Osteoblast (primary cell): ENCODE measurements at regions not wholly inside any gene's neighbourhood (a gene's known extent, or its start where the extent isn't known, plus 50 kb on each side); places are given as distances from the start of the nearest gene placed in this dataset.

Source experiments
- DNase-seq: peaks from one replicate; pipeline ENCODE4 v3.0.0; 2011; ENCODE audit warnings: low spot score, mixed read lengths; ENCODE audit not compliant: insufficient read length; ENCODE audit errors: missing footprints
- H2AFZ ChIP-seq: 2 replicates; pipeline ENCODE4 v1.6.0; 2011; ENCODE audit warnings: mild to moderate bottlenecking, low read length
- H3K27ac ChIP-seq: 2 replicates; pipeline ENCODE4 v1.5.1; 2011; ENCODE audit warnings: mild to moderate bottlenecking, low read depth, low read length, moderate library complexity
- H3K27me3 ChIP-seq: 2 replicates; pipeline ENCODE4 v1.6.0; 2012; ENCODE audit warnings: mild to moderate bottlenecking, control low read depth, inconsistent platforms, low read length, moderate library complexity; ENCODE audit not compliant: insufficient read depth
- H3K36me3 ChIP-seq: 2 replicates; pipeline ENCODE4 v1.5.1; 2011; ENCODE audit warnings: mild to moderate bottlenecking, low read length, control low read depth, moderate library complexity; ENCODE audit not compliant: insufficient read depth
- H3K4me1 ChIP-seq: 2 replicates; pipeline ENCODE4 v1.5.1; 2011; ENCODE audit warnings: mild to moderate bottlenecking, low read length, control low read depth, moderate library complexity; ENCODE audit not compliant: insufficient read depth
- H3K4me2 ChIP-seq: 2 replicates; pipeline ENCODE4 v1.6.0; 2011; ENCODE audit warnings: mild to moderate bottlenecking, low read length; ENCODE audit not compliant: insufficient read depth
- H3K4me3 ChIP-seq: fragments of 200-600 bp; sonication (generic); 3 replicates; pipeline ENCODE4 v1.5.1; 2012; ENCODE audit warnings: mild to moderate bottlenecking, low read length, inconsistent platforms; ENCODE audit not compliant: insufficient read depth
- H3K79me2 ChIP-seq: 2 replicates; pipeline ENCODE4 v1.6.0; 2012; ENCODE audit warnings: mild to moderate bottlenecking, low read length, control low read depth, inconsistent platforms; ENCODE audit not compliant: insufficient read depth
- H3K9me3 ChIP-seq: 2 replicates; pipeline ENCODE4 v1.5.1; 2011; ENCODE audit warnings: low read depth, low read length, control low read depth
- H4K20me1 ChIP-seq: 2 replicates; pipeline ENCODE4 v1.6.0; 2012; ENCODE audit warnings: mild to moderate bottlenecking, low read length, control low read depth; ENCODE audit not compliant: insufficient read depth
- CTCF ChIP-seq: IDR thresholded peaks from 2 replicates; pipeline ENCODE4 v1.5.1; 2011; ENCODE audit warnings: mild to moderate bottlenecking, low read depth, low read length, moderate library complexity; ENCODE audit errors: extremely low read depth

- Histone ChIP-seq H3K9me3 (no peaks in the 10 kb centered on the region), H3K79me2 (no peaks in the 10 kb centered on the region), H3K36me3 (no peaks in the 10 kb centered on the region), H3K4me2 (no peak overlapping the region), H3K27me3 (no peaks in the 10 kb centered on the region), H2AFZ (no peak overlapping the region), H3K27ac (no peak overlapping the region), H3K4me1 (no peaks in the 10 kb centered on the region), H4K20me1 (no peaks in the 10 kb centered on the region), H3K4me3 (no peak overlapping the region)
- DNase-seq: no peak
- no peak for TF ChIP-seq CTCF
Observed at GRCh38 chr21:18666725-18667124, 263.1 kb upstream of the TMPRSS15 start.

- Histone ChIP-seq H3K4me1 (no peaks in the 10 kb centered on the region), H3K27me3 (no peaks in the 10 kb centered on the region), H3K4me3 (no peak overlapping the region), H4K20me1 (no peaks in the 10 kb centered on the region), H3K9me3 (no peaks in the 10 kb centered on the region), H3K27ac (no peak overlapping the region), H3K79me2 (no peaks in the 10 kb centered on the region), H3K36me3 (no peaks in the 10 kb centered on the region), H2AFZ (no peak overlapping the region), H3K4me2 (no peak overlapping the region)
- no peak for DNase-seq
- TF ChIP-seq CTCF: no peak
Observed at GRCh38 chr21:18673789-18674188, 270.2 kb upstream of the TMPRSS15 start.

- Histone ChIP-seq H3K27ac (no peak overlapping the region), H3K9me3 (no peaks in the 10 kb centered on the region), H3K4me2 (no peak overlapping the region), H3K27me3 (no peaks in the 10 kb centered on the region), H3K36me3 (no peaks in the 10 kb centered on the region), H3K4me3 (no peak overlapping the region), H3K79me2 (no peaks in the 10 kb centered on the region), H3K4me1 (no peaks in the 10 kb centered on the region), H2AFZ (no peak overlapping the region), H4K20me1 (no peaks in the 10 kb centered on the region)
- TF ChIP-seq CTCF: no peak
- no peak for DNase-seq
Observed at GRCh38 chr21:18677632-18678031, 274.0 kb upstream of the TMPRSS15 start.

GRCh38 chr21:18705971-18706370 lies 302.4 kb upstream of the TMPRSS15 start:
- no peak for TF ChIP-seq CTCF
- no peak overlapping the region for H3K4me3 ChIP-seq
- no peak overlapping the region for H2AFZ ChIP-seq
- no peaks in the 10 kb centered on the region for H4K20me1 ChIP-seq
- no peak for DNase-seq
- H3K36me3 ChIP-seq: no peaks in the 10 kb centered on the region
- H3K79me2 ChIP-seq: no peaks in the 10 kb centered on the region
- H3K4me1 ChIP-seq: no peaks in the 10 kb centered on the region
- no peak overlapping the region for H3K27ac ChIP-seq
- peaks cover 5% of the 10 kb centered on the region for H3K9me3 ChIP-seq
- no peaks in the 10 kb centered on the region for H3K27me3 ChIP-seq
- no peak overlapping the region for H3K4me2 ChIP-seq
